LNCaP clone FGC (cell line): ENCODE measurements at regions not wholly inside any gene's neighbourhood (a gene's known extent, or its start where the extent isn't known, plus 50 kb on each side); places are given as distances from the start of the nearest gene placed in this dataset.

Experiments
- DNase-seq: peaks from one replicate; pipeline ENCODE4 v3.0.0-alpha.2; 2011; ENCODE audit warnings: low read depth
- H3K4me3 ChIP-seq: 2 replicates; pipeline ENCODE4 v1.5.1; 2011; ENCODE audit warnings: mild to moderate bottlenecking, low read depth, low read length, control low read depth
- CTCF ChIP-seq: IDR thresholded peaks from 2 replicates; pipeline ENCODE4 v1.5.1; 2012; ENCODE audit warnings: mild to moderate bottlenecking; ENCODE audit not compliant: control insufficient read depth, insufficient read depth; ENCODE audit errors: extremely low read depth

- no peak for TF ChIP-seq CTCF
- no peak overlapping the region for H3K4me3 ChIP-seq
- no peak for DNase-seq
Observed at GRCh38 chr2:48219555-48220436, 94.7 kb upstream of the FOXN2 start.

- no peak for DNase-seq
- TF ChIP-seq CTCF: no peak
- H3K4me3 ChIP-seq: no peak overlapping the region
Observed at GRCh38 chr2:48220501-48220900, 94.0 kb upstream of the FOXN2 start.

GRCh38 chr2:48221846-48222516 lies 92.5 kb upstream of the FOXN2 start:
- no peak for TF ChIP-seq CTCF
- DNase-seq: peak; percentile 86
- H3K4me3 ChIP-seq: no peak overlapping the region

GRCh38 chr2:48227617-48228344 lies 86.7 kb upstream of the FOXN2 start:
- no peak overlapping the region for H3K4me3 ChIP-seq
- DNase-seq: no peak
- TF ChIP-seq CTCF: no peak

- no peak for TF ChIP-seq CTCF
- no peak overlapping the region for H3K4me3 ChIP-seq
- no peak for DNase-seq
Observed at GRCh38 chr2:48228345-48228684, 86.2 kb upstream of the FOXN2 start.

GRCh38 chr2:48229063-48229462 lies 85.4 kb upstream of the FOXN2 start:
- H3K4me3 ChIP-seq: no peak overlapping the region
- DNase-seq: no peak
- TF ChIP-seq CTCF: no peak
